ENCODE measurements at regions not wholly inside any gene's neighbourhood (a gene's known extent, or its start where the extent isn't known, plus 50 kb on each side); places are given as distances from the start of the nearest gene placed in this dataset.

- no peak overlapping the region for H3K4me3 ChIP-seq
- H3K27ac ChIP-seq: no peak overlapping the region
- no peaks in the 10 kb centered on the region for H3K4me1 ChIP-seq
- no peaks in the 10 kb centered on the region for H3K36me3 ChIP-seq
- no peaks in the 10 kb centered on the region for H3K9me3 ChIP-seq
- 77% methylated on average over 8 of the region's 8 CpGs for WGBS
- no peak for DNase-seq (ENCODE audit: low spot score in 2 of 2)
- TF ChIP-seq EP300 (IDR thresholded peaks at IDR 0.05) (no peak), POLR2A (IDR thresholded peaks at IDR 0.05) (no peak), CTCF (IDR thresholded peaks at IDR 0.05) (no peak), POLR2AphosphoS5 (IDR thresholded peaks at IDR 0.05) (no peak)
- peaks cover 5% of the 10 kb centered on the region for H3K27me3 ChIP-seq
These were observed 90.9 kb upstream of the CXCR4 start for GRCh38 chr2:136208682-136209420.

- TF ChIP-seq CTCF (IDR thresholded peaks at IDR 0.05) (no peak), POLR2A (IDR thresholded peaks at IDR 0.05) (no peak), EP300 (IDR thresholded peaks at IDR 0.05) (no peak), POLR2AphosphoS5 (IDR thresholded peaks at IDR 0.05) (no peak)
- H3K4me3 ChIP-seq: no peak overlapping the region
- H3K27me3 ChIP-seq: peaks cover 5% of the 10 kb centered on the region
- H3K4me1 ChIP-seq: no peaks in the 10 kb centered on the region
- no peaks in the 10 kb centered on the region for H3K9me3 ChIP-seq
- no peaks in the 10 kb centered on the region for H3K36me3 ChIP-seq
- DNase-seq (ENCODE audit: low spot score in 2 of 2): no peak
- 84% methylated on average over 2 of the region's 2 CpGs for WGBS
- H3K27ac ChIP-seq: no peak overlapping the region
These were observed 89.7 kb upstream of the CXCR4 start for GRCh38 chr2:136207665-136208064.

GRCh38 chr2:136207030-136207623, 89.2 kb upstream of the CXCR4 start:
- no peak for DNase-seq (ENCODE audit: low spot score in 2 of 2)
- no peak overlapping the region for H3K27ac ChIP-seq
- TF ChIP-seq POLR2A (IDR thresholded peaks at IDR 0.05) (no peak), EP300 (IDR thresholded peaks at IDR 0.05) (no peak), CTCF (IDR thresholded peaks at IDR 0.05) (no peak), POLR2AphosphoS5 (IDR thresholded peaks at IDR 0.05) (no peak)

GRCh38 chr2:136206613-136207012, 88.7 kb upstream of the CXCR4 start:
- no peak overlapping the region for H3K4me3 ChIP-seq
- TF ChIP-seq CTCF (IDR thresholded peaks at IDR 0.05) (no peak), POLR2AphosphoS5 (IDR thresholded peaks at IDR 0.05) (no peak), POLR2A (IDR thresholded peaks at IDR 0.05) (no peak), EP300 (IDR thresholded peaks at IDR 0.05) (no peak)
- H3K36me3 ChIP-seq: no peaks in the 10 kb centered on the region
- H3K27ac ChIP-seq: no peak overlapping the region
- DNase-seq (ENCODE audit: low spot score in 2 of 2): no peak
- 88% methylated on average over 7 of the region's 7 CpGs for WGBS
- H3K4me1 ChIP-seq: no peaks in the 10 kb centered on the region
- no peaks in the 10 kb centered on the region for H3K27me3 ChIP-seq
- H3K9me3 ChIP-seq: no peaks in the 10 kb centered on the region

More at GRCh38 chr2:136207030-136207623, 89.2 kb upstream of the CXCR4 start:
- Histone ChIP-seq H3K4me1 (no peaks in the 10 kb centered on the region), H3K27me3 (peaks cover 3% of the 10 kb centered on the region), H3K36me3 (no peaks in the 10 kb centered on the region), H3K4me3 (no peak overlapping the region), H3K9me3 (no peaks in the 10 kb centered on the region)
- 81% methylated on average over 4 of the region's 4 CpGs for WGBS

GRCh38 chr2:136205615-136206014, 87.7 kb upstream of the CXCR4 start:
- whole genome bisulfite sequencing: 84% methylated on average over 3 of the region's 3 CpGs
- Histone ChIP-seq H3K4me1 (no peaks in the 10 kb centered on the region), H3K4me3 (no peak overlapping the region), H3K27ac (no peak overlapping the region), H3K27me3 (no peaks in the 10 kb centered on the region), H3K9me3 (no peaks in the 10 kb centered on the region), H3K36me3 (no peaks in the 10 kb centered on the region)
- no peak for DNase-seq (ENCODE audit: low spot score in 2 of 2)
- no peak for TF ChIP-seq POLR2AphosphoS5 (IDR thresholded peaks at IDR 0.05)
- no peak for TF ChIP-seq EP300 (IDR thresholded peaks at IDR 0.05)
